ENCODE measurements at regions not wholly inside any gene's neighbourhood (a gene's known extent, or its start where the extent isn't known, plus 50 kb on each side); places are given as distances from the start of the nearest gene placed in this dataset.

- no TSS peak for BruUV-seq (replicated peaks)
- Histone ChIP-seq H3K4me3 (replicated peaks in 1 of 3; ENCODE audit: insufficient read depth in 1 of 3, low read depth in 2 of 3, low read length in 3 of 3) (no peak overlapping the region), H3K36me3 (replicated peaks in 1 of 2; ENCODE audit: control insufficient read depth in 1 of 2, insufficient read depth in 2 of 2, low read length in 2 of 2) (no peaks in the 10 kb centered on the region), H3K79me2 (ENCODE audit: insufficient read depth, low read length) (no peaks in the 10 kb centered on the region), H3K9me3 (ENCODE audit: low read length) (peaks cover 18% of the 10 kb centered on the region; the same call in 1 of the 2 replicates), H3K4me2 (ENCODE audit: low read depth, low read length) (no peak overlapping the region), H4K20me1 (ENCODE audit: insufficient read depth, low read length) (no peaks in the 10 kb centered on the region), H3K4me1 (ENCODE audit: insufficient read depth, low read length) (no peaks in the 10 kb centered on the region), H3K9ac (ENCODE audit: insufficient read depth, low read depth, low read length) (no peak overlapping the region), H3K27me3 (ENCODE audit: control insufficient read depth in 1 of 2, insufficient read depth in 2 of 2, low read length in 2 of 2) (no peaks in the 10 kb centered on the region), H2AFZ (ENCODE audit: low read length) (no peak overlapping the region), H3K27ac (ENCODE audit: extremely low read length, insufficient read depth, low read length) (no peak overlapping the region)
- ATAC-seq (no peak), FAIRE-seq (no peak), DNase-seq (ENCODE audit: low spot score) (no peak)
- intact Hi-C loops (cut with micrococcal nuclease; ENCODE audit: unreplicated experiment) = no loop called here
- TF ChIP-seq ZIK1 (CRISPR knock-in tag; IDR thresholded peaks at IDR 0.05; ENCODE audit: borderline replicate concordance, low read depth) (no peak), RARG (CRISPR knock-in tag; IDR thresholded peaks at IDR 0.05; ENCODE audit: low read depth) (no peak), LCORL (IDR thresholded peaks at IDR 0.05) (no peak), LCORL (CRISPR knock-in tag; IDR thresholded peaks at IDR 0.05) (no peak), ZNF138 (CRISPR knock-in tag; IDR thresholded peaks at IDR 0.05; ENCODE audit: low read depth) (no peak), FUBP1 (CRISPR knock-in tag; IDR thresholded peaks at IDR 0.05; ENCODE audit: borderline replicate concordance) (no peak), ZNF576 (CRISPR knock-in tag; IDR thresholded peaks at IDR 0.05) (no peak), ZNF598 (CRISPR knock-in tag; IDR thresholded peaks at IDR 0.05; ENCODE audit: borderline replicate concordance) (no peak), ATRX (CRISPR knock-in tag; IDR thresholded peaks at IDR 0.05; ENCODE audit: borderline replicate concordance) (no peak), ZNF124 (CRISPR knock-in tag; IDR thresholded peaks at IDR 0.05) (no peak), KDM2A (CRISPR knock-in tag; IDR thresholded peaks at IDR 0.05; ENCODE audit: borderline replicate concordance, low read depth) (no peak), ZNF629 (CRISPR knock-in tag; conservative IDR thresholded peaks at IDR 0.05) (no peak), FOXA1 (IDR thresholded peaks at IDR 0.05) (no peak), FOXA1 (CRISPR knock-in tag; IDR thresholded peaks at IDR 0.05) (no peak), ZFP62 (CRISPR knock-in tag; IDR thresholded peaks at IDR 0.05) (no peak), ZFY (CRISPR knock-in tag; IDR thresholded peaks at IDR 0.05) (no peak)
- TF ChIP-seq, protein P1, sequence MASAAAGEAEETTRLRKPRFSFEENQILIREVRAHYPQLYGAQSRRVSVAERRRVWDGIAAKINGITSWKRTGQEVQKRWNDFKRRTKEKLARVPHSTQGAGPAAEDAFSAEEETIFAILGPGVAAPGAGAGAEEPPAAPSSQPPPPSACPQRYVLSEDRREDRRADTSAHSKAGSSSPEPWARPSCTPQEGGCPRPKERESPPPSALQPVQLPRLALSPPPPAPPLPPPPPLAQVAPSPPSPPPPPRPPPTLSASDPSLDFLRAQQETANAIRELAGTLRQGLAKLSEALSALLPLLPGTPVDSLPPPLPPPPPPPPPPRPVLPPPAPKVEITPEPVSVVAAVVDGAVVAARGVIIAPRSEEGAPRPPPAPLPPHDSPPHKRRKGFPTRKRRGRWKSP (CRISPR knock-in tag; IDR thresholded peaks at IDR 0.05) = no peak
- TF ChIP-seq, protein P2, sequence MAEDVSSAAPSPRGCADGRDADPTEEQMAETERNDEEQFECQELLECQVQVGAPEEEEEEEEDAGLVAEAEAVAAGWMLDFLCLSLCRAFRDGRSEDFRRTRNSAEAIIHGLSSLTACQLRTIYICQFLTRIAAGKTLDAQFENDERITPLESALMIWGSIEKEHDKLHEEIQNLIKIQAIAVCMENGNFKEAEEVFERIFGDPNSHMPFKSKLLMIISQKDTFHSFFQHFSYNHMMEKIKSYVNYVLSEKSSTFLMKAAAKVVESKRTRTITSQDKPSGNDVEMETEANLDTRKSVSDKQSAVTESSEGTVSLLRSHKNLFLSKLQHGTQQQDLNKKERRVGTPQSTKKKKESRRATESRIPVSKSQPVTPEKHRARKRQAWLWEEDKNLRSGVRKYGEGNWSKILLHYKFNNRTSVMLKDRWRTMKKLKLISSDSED (CRISPR knock-in tag; IDR thresholded peaks at IDR 0.05) = no peak
- in situ Hi-C loops (cut with HindIII; ENCODE audit: extremely low pct_ligation_motif_present, low pct_unique_long_range_greater_than_20kb) = no loop called here
- ChIA-PET POLR2A (no interaction called here), CTCF (ENCODE audit: low intra/inter-chr PET ratio, low total read pairs) (no interaction called here)
- 6% methylated on average over 3 of the region's 4 CpGs for WGBS (ENCODE audit: low lambda C conversion rate)
These were observed 97.4 kb upstream of the LRATD1 start for GRCh38 chr2:14535156-14535555.

Measured in HepG2 (cell line).